Left renal pelvis (tissue), 4 donors: ENCODE measurements at regions not wholly inside any gene's neighbourhood (a gene's known extent, or its start where the extent isn't known, plus 50 kb on each side); places are given as distances from the start of the nearest gene placed in this dataset.
A peak's percentile ranks its signal among the peaks of the same experiment; 100 is the strongest.
"Not testable (repeated sequence)": the region's sequence is repeated elsewhere in the genome, so short reads cannot be mapped to it uniquely, and the experiment has no call there.

Source experiments
- DNase-seq, 4 donors: peaks; one replicate each; pipeline ENCODE4 v3.0.0-alpha.2; 2013; ENCODE audit warnings: low read depth in 4 of 4, low spot score in 3 of 4

DNA sequence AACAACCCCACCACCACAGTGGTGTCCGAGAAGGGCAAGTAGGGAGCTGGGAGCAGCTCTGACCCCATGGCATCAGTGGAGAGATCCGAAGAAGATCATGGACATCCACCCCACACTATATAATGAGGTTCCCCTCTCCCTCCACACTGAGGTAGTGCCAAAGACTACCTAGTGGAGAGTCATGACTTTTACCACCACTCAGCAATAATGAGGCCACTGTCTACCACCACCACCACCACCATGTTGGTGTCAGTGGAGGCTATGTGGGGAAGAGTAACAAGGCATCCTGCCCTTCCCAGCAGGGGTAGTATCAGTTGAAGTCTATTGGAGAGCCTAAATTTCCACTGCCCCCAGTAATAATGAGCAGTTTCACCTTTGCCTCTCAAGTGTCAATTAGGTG lies 321.7 kb upstream of the ZC3H15 start:
- no peak for DNase-seq

DNA sequence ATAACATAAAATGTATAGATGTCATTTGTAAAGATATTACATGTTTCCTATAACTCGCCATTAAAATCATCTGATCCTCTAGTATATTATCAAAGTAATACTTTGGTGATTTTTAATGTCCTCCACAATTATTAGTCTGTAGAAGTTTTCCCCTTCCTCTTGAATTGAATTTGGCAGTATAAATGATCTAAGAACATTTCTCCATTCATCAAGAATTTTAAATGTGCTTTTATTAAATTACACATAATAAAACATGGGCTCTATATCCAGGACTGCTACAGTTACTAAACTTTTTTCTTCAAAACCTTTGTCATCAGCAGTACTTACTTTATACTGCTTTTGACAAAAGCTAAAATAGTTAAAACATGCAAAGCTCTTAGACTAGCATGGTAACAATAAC lies 315.4 kb upstream of the ZC3H15 start:
- no peak for DNase-seq

DNA sequence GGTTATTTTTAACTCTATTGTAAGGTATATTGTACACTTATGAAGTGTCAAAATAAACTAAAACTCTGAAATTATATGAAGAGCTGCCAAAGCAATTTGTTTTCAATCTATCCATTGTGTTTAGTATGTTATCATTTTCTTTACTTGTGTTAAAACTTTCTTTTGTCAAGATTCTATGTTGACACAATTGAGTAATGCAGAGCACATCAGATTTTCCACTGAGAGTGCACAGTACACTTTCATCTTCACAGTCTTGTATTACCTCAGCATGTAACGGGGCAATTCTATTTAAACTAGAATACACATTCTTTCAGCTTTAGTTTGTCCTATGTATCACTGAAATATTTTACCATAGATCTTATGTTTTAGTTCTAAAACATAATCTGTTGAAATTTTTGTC lies 304.4 kb upstream of the ZC3H15 start:
- DNase-seq: no peak

DNA sequence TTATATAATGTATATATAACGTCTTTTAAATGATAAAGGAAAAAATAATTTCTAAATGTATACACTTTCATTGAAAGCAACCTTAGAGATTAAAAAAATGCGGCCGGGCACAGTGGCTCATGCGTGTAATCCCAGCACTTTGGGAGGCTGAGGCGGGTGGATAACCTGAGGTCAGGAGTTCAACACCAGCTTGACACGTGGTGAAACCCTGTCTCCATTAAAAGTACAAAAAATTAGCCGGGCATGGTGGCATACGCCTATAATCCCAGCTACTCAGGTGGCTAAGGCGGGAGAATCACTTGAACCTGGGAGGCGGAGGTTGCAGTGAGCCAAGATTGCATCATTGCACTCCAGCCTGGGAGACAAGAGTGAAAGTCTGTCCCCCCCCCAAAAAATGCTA lies 303.7 kb upstream of the ZC3H15 start:
- not testable (repeated sequence) for DNase-seq

GRCh38 chr2:186183406-186183805 lies 302.7 kb upstream of the ZC3H15 start:
- no peak for DNase-seq

GRCh38 chr2:186187854-186188253 lies 298.2 kb upstream of the ZC3H15 start:
- no peak for DNase-seq

DNA sequence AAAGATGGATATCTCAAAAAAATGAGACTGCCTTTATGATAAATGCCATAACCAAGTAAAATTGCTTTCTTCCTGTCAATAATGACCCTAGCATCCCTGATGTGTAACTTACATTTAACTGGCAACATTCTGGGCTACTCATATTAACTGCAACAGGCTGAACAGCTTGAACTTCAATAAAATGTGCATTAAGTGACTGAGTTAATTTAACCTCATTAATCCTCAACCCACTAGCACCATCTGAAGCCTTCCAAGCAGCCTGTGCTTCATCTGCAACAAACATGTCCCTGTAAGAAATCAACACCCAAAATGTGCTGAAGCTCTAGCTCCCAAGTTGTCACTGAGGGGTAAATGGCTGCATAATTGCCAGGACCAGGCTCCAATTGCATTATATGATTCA lies 296.2 kb upstream of the ZC3H15 start:
- DNase-seq: no peak

GRCh38 chr2:186195696-186196095 lies 290.4 kb upstream of the ZC3H15 start:
- DNase-seq: no peak

DNA sequence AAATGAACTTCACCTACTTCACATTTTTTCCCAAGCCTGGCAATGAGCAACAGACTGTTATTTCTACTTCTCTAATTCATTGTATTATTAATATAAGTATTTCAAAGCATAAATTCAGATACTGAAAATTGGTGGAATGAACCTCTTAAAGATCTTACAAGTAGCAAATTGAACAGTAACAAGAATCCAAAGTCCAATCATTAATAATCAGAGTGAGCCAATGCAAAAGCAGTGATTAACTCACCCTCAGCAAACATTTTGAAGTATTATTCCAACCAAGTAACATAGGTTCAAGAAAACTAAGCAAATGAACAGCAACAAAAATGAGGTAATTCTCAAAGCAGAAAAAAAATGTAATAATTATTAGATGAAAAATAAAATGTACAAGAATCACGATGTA lies 288.1 kb upstream of the ZC3H15 start:
- DNase-seq: no peak

DNA sequence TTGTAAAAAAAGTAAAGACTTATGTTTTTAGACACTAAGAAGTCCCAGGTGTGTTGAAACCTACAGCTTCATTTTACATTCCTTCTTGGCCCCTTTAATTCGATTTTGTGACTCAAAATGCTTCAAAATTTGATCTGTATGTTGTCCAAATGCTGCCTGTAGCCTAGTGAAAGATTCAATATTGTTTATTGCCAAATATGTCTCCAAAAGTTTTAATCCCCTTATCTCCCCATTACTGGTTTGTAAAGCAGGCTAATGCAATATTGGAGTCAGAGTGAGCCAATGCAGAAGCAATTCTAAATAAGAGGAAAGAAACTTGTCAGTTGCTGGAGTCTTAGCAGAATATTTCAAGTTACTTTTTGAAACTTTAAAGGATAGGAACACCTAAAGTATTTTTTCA lies 287.0 kb upstream of the ZC3H15 start:
- DNase-seq: no peak

DNA sequence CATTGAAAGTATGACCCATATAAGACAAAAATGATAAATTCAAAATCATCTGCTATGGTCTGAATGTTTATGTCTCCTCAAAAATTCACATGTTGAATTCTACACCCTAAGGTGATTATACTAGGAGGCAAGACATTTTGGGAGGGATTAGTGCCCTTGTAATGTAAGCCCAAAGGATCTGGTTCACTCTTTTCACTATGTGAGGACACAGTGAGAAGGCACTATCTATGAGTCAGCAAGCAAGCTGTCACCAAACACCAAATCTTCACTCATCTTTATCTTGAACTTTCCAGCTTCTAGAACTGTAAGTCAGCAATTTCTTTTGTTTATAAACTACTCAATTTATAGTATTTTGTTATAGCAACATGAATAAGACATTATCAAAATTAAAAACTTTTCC lies 284.7 kb upstream of the ZC3H15 start:
- DNase-seq: no peak

- DNase-seq: no peak
Measured at GRCh38 chr2:186205254-186205911, 280.7 kb upstream of the ZC3H15 start.

DNA sequence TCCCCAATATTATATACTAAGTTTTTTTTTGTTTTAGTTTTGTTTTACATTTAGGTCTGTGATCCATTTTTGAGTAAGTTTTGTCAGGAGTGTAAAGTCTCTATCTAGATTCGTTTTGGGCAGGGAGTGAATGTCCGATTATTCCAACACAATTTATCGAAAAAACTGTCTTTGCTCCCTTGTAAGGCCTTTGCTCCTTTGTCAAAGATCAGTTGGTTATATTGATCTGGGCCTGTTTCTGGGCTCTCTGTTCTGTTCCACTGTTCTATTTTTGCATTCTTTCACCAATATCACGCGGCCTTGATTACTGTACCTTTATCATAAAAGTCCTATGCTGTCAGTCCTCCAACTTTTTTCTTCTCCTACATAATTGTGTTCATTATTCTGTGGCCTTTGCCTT lies 276.5 kb upstream of the ZC3H15 start:
- no peak for DNase-seq

DNA sequence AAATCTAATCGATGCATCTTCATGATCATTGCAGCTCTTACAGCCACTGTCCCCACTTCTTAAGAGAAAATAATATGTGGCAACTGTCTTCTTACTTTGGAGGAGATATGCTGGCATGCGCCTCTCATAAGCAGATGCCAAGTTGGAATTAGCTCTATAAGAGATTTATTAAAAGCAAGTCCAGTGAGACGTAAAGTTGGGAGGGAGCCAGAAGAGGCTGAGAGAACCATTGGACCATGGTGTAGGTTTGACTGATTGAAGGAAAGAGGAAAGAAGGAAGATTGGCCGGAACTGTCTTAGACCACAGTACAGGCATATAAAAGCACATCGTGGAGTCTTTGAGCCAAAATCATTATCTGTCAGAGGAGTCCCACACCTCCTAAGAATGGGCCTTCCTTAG lies 265.7 kb upstream of the ZC3H15 start:
- no peak for DNase-seq

DNA sequence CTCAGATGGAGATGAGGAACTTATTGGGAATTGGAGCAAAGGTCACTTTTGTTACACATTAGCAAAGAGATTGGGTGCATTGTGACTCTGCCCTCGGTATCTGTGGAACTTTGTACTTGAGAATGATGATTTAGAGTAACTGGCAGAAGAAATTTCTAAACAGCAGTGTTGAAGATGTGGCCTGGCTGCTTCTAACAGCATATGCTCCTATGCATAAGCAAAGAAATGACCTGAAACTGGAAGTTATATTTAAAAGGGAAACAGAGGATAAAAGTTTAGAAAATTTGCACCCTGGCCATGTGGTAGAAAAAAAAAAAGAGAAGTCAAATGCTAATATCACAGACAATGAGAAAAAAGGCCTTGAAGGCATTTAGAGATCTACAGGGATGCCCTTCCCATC lies 256.8 kb upstream of the ZC3H15 start:
- DNase-seq: no peak

- DNase-seq: no peak
Measured at GRCh38 chr2:186241874-186242273, 244.2 kb upstream of the ZC3H15 start.

DNA sequence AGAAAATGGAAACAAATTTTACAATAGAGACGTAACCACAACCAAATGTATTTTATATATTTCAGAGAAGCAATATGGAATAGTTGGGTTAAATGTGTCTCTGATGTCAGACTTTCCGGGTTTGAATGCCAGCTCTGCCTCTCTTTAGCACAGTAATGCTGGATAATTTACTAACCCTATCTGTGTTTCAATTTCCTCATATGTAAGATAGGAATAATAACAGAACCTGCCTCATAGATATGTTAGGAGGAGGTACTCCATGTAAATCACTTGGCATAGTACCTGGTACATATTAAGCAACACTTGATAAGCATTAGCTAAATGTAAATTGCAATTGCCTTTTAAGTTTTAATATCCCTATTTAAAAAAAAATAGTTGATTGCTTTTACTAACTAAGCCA lies 231.3 kb upstream of the ZC3H15 start:
- no peak for DNase-seq

DNA sequence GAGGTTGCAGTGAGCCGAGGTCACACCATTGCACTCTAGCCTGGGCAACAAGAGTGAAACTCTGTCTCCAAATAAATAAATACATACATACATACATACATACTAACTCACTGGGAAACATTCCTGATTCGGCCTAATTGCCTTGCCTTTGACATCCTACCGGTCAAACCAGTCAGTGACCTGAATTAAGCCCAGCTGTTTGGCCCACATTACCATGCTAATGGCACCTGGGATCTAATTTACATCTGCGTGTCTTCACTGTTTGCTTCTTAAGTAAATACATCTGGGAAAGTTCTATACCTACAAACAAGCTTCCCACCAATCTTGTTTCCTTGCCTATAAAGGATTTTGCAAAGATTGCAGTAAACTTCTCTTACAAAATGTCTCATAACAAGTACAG lies 230.2 kb upstream of the ZC3H15 start:
- no peak for DNase-seq

DNA sequence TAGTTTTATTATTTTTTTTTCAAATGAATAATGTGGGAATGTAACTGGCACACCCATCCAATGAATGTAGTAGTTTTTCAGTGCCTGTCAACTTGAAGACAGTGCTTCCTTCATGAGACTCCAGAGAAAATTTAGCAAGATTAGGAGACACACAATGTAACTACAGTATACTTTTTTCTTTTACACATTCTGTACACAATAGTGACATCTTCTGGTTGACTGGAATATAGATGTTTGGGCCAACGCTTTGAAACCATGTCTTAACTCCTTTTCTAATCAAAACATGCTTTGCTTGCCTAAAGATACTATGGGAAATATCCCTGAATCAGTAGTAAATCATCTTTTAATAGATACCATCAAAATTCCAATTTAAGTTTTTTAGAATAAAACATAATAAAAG lies 229.5 kb upstream of the ZC3H15 start:
- peak; percentile 4 to 37 (median 24) for DNase-seq

DNA sequence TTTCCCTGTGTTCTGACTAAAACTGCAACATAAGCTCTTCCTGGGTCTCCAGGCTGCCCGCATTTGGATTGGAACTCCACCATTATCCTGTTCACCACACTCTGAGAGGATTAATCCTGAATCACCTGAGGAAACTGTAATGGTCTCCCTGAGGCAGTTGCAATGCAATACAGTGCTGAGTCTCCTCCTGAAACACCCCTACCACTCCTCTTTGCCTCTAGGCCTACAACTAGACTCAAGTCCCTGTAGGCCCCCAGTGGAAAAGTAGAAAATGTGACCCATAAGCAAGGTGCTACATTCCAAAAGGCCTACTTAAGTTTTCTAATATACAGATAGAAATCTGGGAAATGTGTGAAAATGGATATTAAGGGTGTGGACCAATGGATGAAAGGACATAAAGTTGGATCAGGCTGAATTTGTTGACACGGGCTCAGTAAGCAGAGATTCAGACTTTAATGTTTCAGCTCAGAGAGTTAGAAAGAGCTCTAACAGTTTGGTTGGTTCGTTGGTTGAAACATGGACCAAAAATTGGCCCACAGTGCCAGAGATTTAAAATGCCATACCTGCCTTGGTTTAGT lies 222.3 kb upstream of the ZC3H15 start:
- no peak for DNase-seq

GRCh38 chr2:186269536-186269935 lies 216.5 kb upstream of the ZC3H15 start:
- DNase-seq: no peak

DNA sequence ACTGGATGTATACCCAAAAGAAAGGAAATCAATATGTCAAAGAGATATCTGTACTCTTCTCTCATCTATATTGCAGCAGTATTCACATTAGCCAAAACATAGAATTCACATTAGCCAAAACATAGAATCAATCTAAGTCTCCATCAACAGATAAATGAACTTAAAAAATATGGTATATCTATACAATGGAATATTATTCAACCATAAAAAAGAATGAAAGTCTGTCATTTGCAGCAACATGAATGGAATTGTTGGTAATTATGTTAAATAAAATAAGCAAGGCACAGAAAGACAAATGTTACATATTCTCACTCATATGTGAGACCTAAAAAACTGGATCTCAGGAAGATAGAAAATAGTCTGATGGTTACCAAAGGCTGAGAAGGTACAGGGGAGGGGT lies 212.1 kb upstream of the ZC3H15 start:
- DNase-seq: no peak
